PC-3 (cell line): ENCODE measurements at regions not wholly inside any gene's neighbourhood (a gene's known extent, or its start where the extent isn't known, plus 50 kb on each side); places are given as distances from the start of the nearest gene placed in this dataset.

Experiments
- ATAC-seq: fragments of 200-7000 bp; cut with Tn5 transposase; 2 replicates; pipeline ENCODE4 v1.9.1; 2020; ENCODE audit warnings: mild to moderate bottlenecking, moderate library complexity
- BruUV-seq: library from RNA; stranded (reverse); fragments of 400-500 nt; replicated peaks from 2 replicates; lab custom pipeline; 2021; lab: Mats Ljungman, UMichigan
- CTCF ChIA-PET: fragments of 300-600 bp; sonication (Branson Sonifier 250); formaldehyde crosslinking; loops from one replicate; lab custom pipeline; 2022; ENCODE audit warnings: antibody characterized with exemption; lab: Charles Lee
- POLR2A ChIA-PET: fragments of 300-600 bp; sonication (Branson Sonifier 250); formaldehyde crosslinking; loops from one replicate; lab custom pipeline; 2022; ENCODE audit warnings: antibody characterized with exemption; ENCODE audit not compliant: unreplicated experiment; lab: Charles Lee
- DNase-seq: peaks from one replicate; pipeline ENCODE4 v3.0.0-alpha.2; 2015
- H2AFZ ChIP-seq: fragments of 300-600 bp; sonication (generic); 2 replicates; pipeline ENCODE4 v1.6.0; 2016; ENCODE audit warnings: antibody characterized with exemption, low read length
- H3F3A ChIP-seq: fragments of 300-600 bp; sonication (generic); one replicate; pipeline ENCODE4 v1.6.0; 2017; ENCODE audit warnings: antibody characterized with exemption, low read length, control low read depth, mild to moderate bottlenecking; ENCODE audit not compliant: unreplicated experiment
- H3K27ac ChIP-seq: fragments of 300-600 bp; sonication (generic); 2 replicates; pipeline ENCODE4 v1.5.1; 2016; ENCODE audit warnings: mild to moderate bottlenecking, low read length
- H3K27me3 ChIP-seq: fragments of 300-600 bp; sonication (generic); 2 replicates; pipeline ENCODE4 v1.6.1; 2016; ENCODE audit warnings: low read length, mixed read lengths
- H3K36me3 ChIP-seq: fragments of 300-600 bp; sonication (generic); 2 replicates; pipeline ENCODE4 v1.6.1; 2016; ENCODE audit warnings: low read depth, mixed run types, low read length, mixed read lengths
- H3K4me1 ChIP-seq: fragments of 300-600 bp; sonication (generic); 2 replicates; pipeline ENCODE4 v1.5.1; 2016; ENCODE audit warnings: low read length; ENCODE audit not compliant: insufficient read depth
- H3K4me2 ChIP-seq: fragments of 300-600 bp; sonication (generic); 2 replicates; pipeline ENCODE4 v1.6.0; 2016; ENCODE audit warnings: low read length
- H3K4me3 ChIP-seq: fragments of 300-600 bp; sonication (generic); 2 replicates; pipeline ENCODE4 v1.5.1; 2016; ENCODE audit warnings: mild to moderate bottlenecking, low read length, mixed read lengths
- H3K79me2 ChIP-seq: fragments of 300-600 bp; sonication (generic); 2 replicates; pipeline ENCODE4 v1.6.1; 2017; ENCODE audit warnings: low read length, mixed read lengths
- H3K9ac ChIP-seq: fragments of 300-600 bp; sonication (generic); 2 replicates; pipeline ENCODE4 v1.6.0; 2016; ENCODE audit warnings: mild to moderate bottlenecking, low read length
- H3K9me2 ChIP-seq: fragments of 300-600 bp; sonication (generic); replicated peaks from 2 replicates; pipeline ENCODE4 v1.6.1; 2016; ENCODE audit warnings: mixed run types, low read length, mixed read lengths
- H3K9me3 ChIP-seq: fragments of 300-600 bp; sonication (generic); 2 replicates; pipeline ENCODE4 v1.6.1; 2016; ENCODE audit warnings: low read length, mixed read lengths
- H4K20me1 ChIP-seq: fragments of 300-600 bp; sonication (generic); 2 replicates; pipeline ENCODE4 v1.6.1; 2016; ENCODE audit warnings: low read length, mixed read lengths
- CTCF ChIP-seq: fragments of 300-600 bp; sonication (generic); conservative IDR thresholded peaks from 2 replicates; pipeline ENCODE4 v1.5.1; 2017; ENCODE audit warnings: antibody characterized with exemption, low read depth, mild to moderate bottlenecking, low read length
- EZH2 ChIP-seq: fragments of 300-600 bp; sonication (generic); IDR thresholded peaks from one replicate; pipeline ENCODE4 v1.6.1; 2017; ENCODE audit warnings: antibody characterized with exemption, mild to moderate bottlenecking, low read length; ENCODE audit not compliant: unreplicated experiment
- EZH2phosphoT487 ChIP-seq: fragments of 300-600 bp; sonication (generic); IDR thresholded peaks from 2 replicates; pipeline ENCODE4 v1.6.1; 2018; ENCODE audit warnings: mild to moderate bottlenecking, antibody characterized with exemption, low read length, borderline replicate concordance
- intact Hi-C: fragments of 100-400 bp; cut with micrococcal nuclease; formaldehyde crosslinking; loops from 2 replicates; pipeline ENCODE4 v1.9.0; 2023

GRCh38 chr12:60185060-60185459, 589.2 kb downstream of the SLC16A7 start:
- POLR2A ChIA-PET = no interaction called here

GRCh38 chr12:60191271-60191670, 595.4 kb downstream of the SLC16A7 start:
- CTCF ChIA-PET = no interaction called here

More at GRCh38 chr12:60185060-60185459, 589.2 kb downstream of the SLC16A7 start:
- Histone ChIP-seq H3K9ac (no peak overlapping the region), H3F3A (no peaks in the 10 kb centered on the region), H3K27ac (no peak overlapping the region), H3K4me2 (no peak overlapping the region), H3K9me3 (no peaks in the 10 kb centered on the region), H3K4me1 (no peaks in the 10 kb centered on the region; the same call in 1 of the 2 replicates), H4K20me1 (no peaks in the 10 kb centered on the region), H3K9me2 (no peaks in the 10 kb centered on the region), H3K27me3 (no peaks in the 10 kb centered on the region), H3K4me3 (no peak overlapping the region), H3K36me3 (no peaks in the 10 kb centered on the region), H3K79me2 (no peaks in the 10 kb centered on the region), H2AFZ (no peak overlapping the region)
- TF ChIP-seq EZH2phosphoT487 (no peak), EZH2 (no peak), CTCF (no peak)
- BruUV-seq = no TSS peak
- intact Hi-C loops = no loop called here
- ATAC-seq (no peak), DNase-seq (no peak)
- CTCF ChIA-PET = no interaction called here

More at GRCh38 chr12:60191271-60191670, 595.4 kb downstream of the SLC16A7 start:
- intact Hi-C loops = no loop called here
- no peak overlapping the region for H2AFZ ChIP-seq
- BruUV-seq = no TSS peak
- H3K36me3 ChIP-seq = no peaks in the 10 kb centered on the region
- H3K4me3 ChIP-seq = no peak overlapping the region
- TF ChIP-seq EZH2 = no peak
- no peak for TF ChIP-seq EZH2phosphoT487
- TF ChIP-seq CTCF = no peak
- DNase-seq = no peak
- no peaks in the 10 kb centered on the region for H3K27me3 ChIP-seq
- no peak overlapping the region for H3K27ac ChIP-seq
- ATAC-seq = no peak
- H4K20me1 ChIP-seq = no peaks in the 10 kb centered on the region
- H3K4me2 ChIP-seq = no peak overlapping the region
- 0 out of 2 replicates have a peak, but pooled peaks cover 8% of the 10 kb centered on the region for H3K4me1 ChIP-seq
- H3K9me3 ChIP-seq = no peaks in the 10 kb centered on the region
- no peaks in the 10 kb centered on the region for H3F3A ChIP-seq
- no peaks in the 10 kb centered on the region for H3K79me2 ChIP-seq
- no peaks in the 10 kb centered on the region for H3K9me2 ChIP-seq
- POLR2A ChIA-PET = no interaction called here
- no peak overlapping the region for H3K9ac ChIP-seq
